IMR-90 (cell line): ENCODE measurements at regions not wholly inside any gene's neighbourhood (a gene's known extent, or its start where the extent isn't known, plus 50 kb on each side); places are given as distances from the start of the nearest gene placed in this dataset.

Experiments
- ATAC-seq: fragments of 200-7000 bp; cut with Tn5 transposase; 2 replicates; pipeline ENCODE4 v1.9.1; 2020; ENCODE audit warnings: low read depth, mild to moderate bottlenecking, moderate library complexity
- BruUV-seq: library from RNA; stranded (reverse); fragments of 400-500 nt; replicated peaks from 2 replicates; lab custom pipeline; 2021; lab: Mats Ljungman, UMichigan
- CTCF ChIA-PET: fragments of 300-600 bp; formaldehyde crosslinking; extraction: SDS; loops from one replicate; lab custom pipeline; 2021; ENCODE audit warnings: antibody characterized with exemption; lab: Yijun Ruan, JAX
- POLR2A ChIA-PET: fragments of 300-600 bp; sonication (Branson Sonifier 250); formaldehyde crosslinking; loops from one replicate; lab custom pipeline; 2022; ENCODE audit warnings: antibody characterized with exemption; ENCODE audit not compliant: unreplicated experiment; lab: Charles Lee
- DNase-seq: peaks from one replicate; pipeline ENCODE4 v3.0.0; 2013
- H2AFZ ChIP-seq: replicated peaks from 2 replicates; pipeline ENCODE3; 2013; ENCODE audit warnings: low read length, mild to moderate bottlenecking; ENCODE audit not compliant: poor library complexity
- H2AK5ac ChIP-seq: 2 replicates; pipeline ENCODE4 v1.6.1; 2013; ENCODE audit warnings: low read depth, low read length, inconsistent platforms
- H2AK9ac ChIP-seq: replicated peaks from 2 replicates; pipeline ENCODE3; 2013; ENCODE audit warnings: mild to moderate bottlenecking, low read depth, low read length, moderate library complexity; ENCODE audit not compliant: poor library complexity
- H2BK120ac ChIP-seq: 2 replicates; pipeline ENCODE4 v1.6.1; 2013; ENCODE audit warnings: low read depth, low read length, inconsistent platforms
- H2BK15ac ChIP-seq: 3 replicates; pipeline ENCODE4 v1.6.1; 2013; ENCODE audit warnings: low read depth, low read length, inconsistent platforms
- H2BK20ac ChIP-seq: 2 replicates; pipeline ENCODE4 v1.6.1; 2013; ENCODE audit warnings: low read depth, mild to moderate bottlenecking, inconsistent platforms, low read length, moderate library complexity
- H2BK5ac ChIP-seq: 2 replicates; pipeline ENCODE4 v1.6.1; 2013; ENCODE audit warnings: mild to moderate bottlenecking, low read depth, low read length, inconsistent platforms; ENCODE audit not compliant: poor library complexity, severe bottlenecking
- H3K14ac ChIP-seq: replicated peaks from 2 replicates; pipeline ENCODE4 v1.6.1; 2013; ENCODE audit warnings: low read depth, low read length, inconsistent platforms
- H3K18ac ChIP-seq: 2 replicates; pipeline ENCODE4 v1.6.1; 2013; ENCODE audit warnings: low read depth, low read length, control low read depth
- H3K23ac ChIP-seq: 2 replicates; pipeline ENCODE4 v1.6.1; 2013; ENCODE audit warnings: low read depth, low read length, inconsistent platforms
- H3K27ac ChIP-seq: 2 replicates; pipeline ENCODE4 v1.5.1; 2013; ENCODE audit warnings: mild to moderate bottlenecking, control low read depth, low read length; ENCODE audit not compliant: insufficient read depth
- H3K27me3 ChIP-seq: 2 replicates; pipeline ENCODE4 v1.6.1; 2013; ENCODE audit warnings: low read length; ENCODE audit not compliant: control insufficient read depth, insufficient read depth
- H3K36me3 ChIP-seq: 2 replicates; pipeline ENCODE4 v1.6.1; 2013; ENCODE audit warnings: low read length, mixed read lengths; ENCODE audit not compliant: control insufficient read depth, insufficient read depth
- H3K4ac ChIP-seq: 2 replicates; pipeline ENCODE4 v1.6.1; 2013; ENCODE audit warnings: low read depth, low read length, inconsistent platforms
- H3K4me1 ChIP-seq: 2 replicates; pipeline ENCODE4 v1.6.1; 2013; ENCODE audit warnings: low read length, mixed read lengths; ENCODE audit not compliant: control insufficient read depth, insufficient read depth
- H3K4me2 ChIP-seq: 2 replicates; pipeline ENCODE4 v1.6.1; 2013; ENCODE audit warnings: low read depth, mild to moderate bottlenecking, control low read depth, low read length, moderate library complexity
- H3K4me3 ChIP-seq: 2 replicates; pipeline ENCODE4 v1.5.1; 2013; ENCODE audit warnings: low read depth, mild to moderate bottlenecking, control low read depth, low read length, moderate library complexity; ENCODE audit not compliant: insufficient read depth
- H3K56ac ChIP-seq: 2 replicates; pipeline ENCODE4 v1.6.1; 2013; ENCODE audit warnings: low read length, inconsistent platforms; ENCODE audit not compliant: insufficient read depth; ENCODE audit errors: extremely low read depth
- H3K79me1 ChIP-seq, 2 experiments: 2 replicates each; pipeline ENCODE4 v1.6.1; 2013; ENCODE audit warnings: low read length in 2 of 2, inconsistent platforms in 1 of 2, low read depth in 1 of 2
- H3K9ac ChIP-seq: 2 replicates; pipeline ENCODE4 v1.6.1; 2013; ENCODE audit warnings: low read depth, low read length, control low read depth
- H3K9me1 ChIP-seq: 2 replicates; pipeline ENCODE4 v1.6.1; 2013; ENCODE audit warnings: low read length, inconsistent platforms; ENCODE audit not compliant: insufficient read depth
- H3K9me3 ChIP-seq: 2 replicates; pipeline ENCODE4 v1.6.1; 2013; ENCODE audit warnings: low read length; ENCODE audit not compliant: control insufficient read depth, insufficient read depth
- H4K20me1 ChIP-seq: 2 replicates; pipeline ENCODE4 v1.6.1; 2013; ENCODE audit warnings: low read length, inconsistent platforms; ENCODE audit not compliant: insufficient read depth
- H4K5ac ChIP-seq: 2 replicates; pipeline ENCODE4 v1.6.1; 2013; ENCODE audit warnings: mild to moderate bottlenecking, low read depth, low read length, control low read depth
- H4K8ac ChIP-seq, 2 experiments: 2 replicates each; pipeline ENCODE4 v1.6.1; 2013; ENCODE audit warnings: low read depth in 2 of 2, low read length in 2 of 2, control low read depth in 1 of 2, inconsistent platforms in 1 of 2
- H4K91ac ChIP-seq: 2 replicates; pipeline ENCODE4 v1.6.1; 2013; ENCODE audit warnings: low read depth, low read length, inconsistent platforms; ENCODE audit not compliant: insufficient read depth
- RFX5 ChIP-seq: IDR thresholded peaks from 2 replicates; pipeline ENCODE4 v1.8.0; 2012; ENCODE audit warnings: low read depth, mild to moderate bottlenecking, low read length, moderate library complexity
- WGBS, 2 experiments: methylation state at CpG; one replicate each; pipeline versions ENCODE4 v1.1.5 to v1.1.7; 2013; ENCODE audit warnings: missing lambda C conversion rate in 2 of 2; ENCODE audit not compliant: insufficient read length in 1 of 2; ENCODE audit errors: extremely low coverage in 2 of 2; 5-methylcytosine and 5-hydroxymethylcytosine counted together
- dilution Hi-C: fragments of 300-500 bp; cut with HindIII; formaldehyde crosslinking; loops from one replicate; pipeline ENCODE4 v1.14.3; 2018; ENCODE audit warnings: low sequenced_read_pairs; ENCODE audit not compliant: unreplicated experiment
- in situ Hi-C: fragments of 300-500 bp; cut with MboI; formaldehyde crosslinking; loops from 3 replicates; pipeline ENCODE4 v1.14.3; 2019; ENCODE audit warnings: low sequenced_read_pairs, inconsistent platforms, mixed read lengths
- intact Hi-C: fragments of 100-400 bp; cut with micrococcal nuclease; formaldehyde crosslinking; loops from 2 replicates; pipeline ENCODE4 v1.10.0; 2022

DNA sequence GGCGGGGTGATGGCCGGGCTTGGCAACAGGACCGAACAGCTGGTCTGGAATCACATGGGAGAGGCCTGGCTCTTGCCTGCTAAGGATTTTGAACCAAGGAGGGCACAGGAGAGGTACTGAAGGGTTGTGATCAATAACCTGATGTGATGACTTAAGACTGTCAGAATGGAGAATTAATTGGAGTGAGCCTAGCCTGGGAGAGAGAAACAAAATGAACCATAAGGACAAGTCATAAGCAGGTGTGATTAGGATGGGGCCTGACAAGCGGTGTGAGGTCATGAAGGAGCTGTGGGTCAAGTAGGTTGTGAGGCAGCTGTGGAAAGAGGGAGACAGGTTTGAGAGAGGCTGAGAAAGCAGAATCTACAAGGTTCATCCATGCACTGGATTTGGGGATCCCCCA, 104.6 kb downstream of the MED10 start:
- H4K5ac ChIP-seq: no peak overlapping the region
- no peak overlapping the region for H3K18ac ChIP-seq
- H4K91ac ChIP-seq: no peak overlapping the region
- H4K8ac ChIP-seq: no peak overlapping the region
- no peak overlapping the region for H3K27ac ChIP-seq
- dilution Hi-C loops: no loop called here
- CTCF ChIA-PET: no interaction called here
- H3K4me2 ChIP-seq: no peak overlapping the region
- no peaks in the 10 kb centered on the region for H3K36me3 ChIP-seq
- no TSS peak for BruUV-seq
- H3K4me3 ChIP-seq: no peak overlapping the region
- 100% methylated on average over 1 of the region's 4 CpGs; no CpG with 5 or more reads in 1 of the 2 experiments for WGBS, 2 experiments
- H4K20me1 ChIP-seq: no peaks in the 10 kb centered on the region
- H3K23ac ChIP-seq: no peak overlapping the region
- no peak overlapping the region for H2BK15ac ChIP-seq
- POLR2A ChIA-PET: no interaction called here
- no peaks in the 10 kb centered on the region for H3K9me1 ChIP-seq
- peaks cover 25% of the 10 kb centered on the region for H3K9me3 ChIP-seq
- ATAC-seq (no peak), DNase-seq (no peak)
- H2AK5ac ChIP-seq: no peak overlapping the region
- no peaks in the 10 kb centered on the region for H3K4me1 ChIP-seq
- in situ Hi-C loops: no loop called here
- H2BK5ac ChIP-seq: no peak overlapping the region
- intact Hi-C loops: no loop called here
- no peak for TF ChIP-seq RFX5
- H2BK20ac ChIP-seq: no peak overlapping the region
- no peak overlapping the region for H3K9ac ChIP-seq
- no peak overlapping the region for H2BK120ac ChIP-seq
- H2AK9ac ChIP-seq: no peak overlapping the region
- H3K56ac ChIP-seq: no peak overlapping the region
- H2AFZ ChIP-seq: no peak overlapping the region
- H3K27me3 ChIP-seq: no peaks in the 10 kb centered on the region
- H3K79me1 ChIP-seq: no peaks in the 10 kb centered on the region
- H3K14ac ChIP-seq: no peak overlapping the region
- H3K4ac ChIP-seq: no peak overlapping the region
